ENCODE measurements at regions not wholly inside any gene's neighbourhood (a gene's known extent, or its start where the extent isn't known, plus 50 kb on each side); places are given as distances from the start of the nearest gene placed in this dataset.

- TF ChIP-seq ATOH8 (CRISPR knock-in tag; IDR thresholded peaks at IDR 0.05; ENCODE audit: low read depth) (no peak), RCOR1 (IDR thresholded peaks at IDR 0.05; ENCODE audit: low read depth, low read length) (no peak), NPAS2 (CRISPR knock-in tag; IDR thresholded peaks at IDR 0.05; ENCODE audit: borderline replicate concordance) (no peak), JUNB (IDR thresholded peaks at IDR 0.05) (no peak)
These were observed 70.4 kb upstream of the MLN start (continued) for GRCh38 chr6:33874136-33874760.

- Histone ChIP-seq H3K27ac (no peak overlapping the region), H3K9me3 (no peaks in the 10 kb centered on the region), H3K4me2 (no peak overlapping the region), H3K4me3 (no peak overlapping the region), H3K4me1 (no peaks in the 10 kb centered on the region)
- no peak for TF ChIP-seq POLR2A (IDR thresholded peaks at IDR 0.05; ENCODE audit: low read length)
- TF ChIP-seq ESRRA (IDR thresholded peaks at IDR 0.05; ENCODE audit: borderline replicate concordance, low read length): no peak
- no peak for TF ChIP-seq CBX2 (IDR thresholded peaks at IDR 0.05; ENCODE audit: borderline replicate concordance, low read depth)
- TF ChIP-seq JUNB (IDR thresholded peaks at IDR 0.05): no peak
- no peak for TF ChIP-seq FOXS1 (CRISPR knock-in tag; IDR thresholded peaks at IDR 0.05)
- no peak for TF ChIP-seq SMC3 (IDR thresholded peaks at IDR 0.05)
- no peak for TF ChIP-seq EHF (CRISPR knock-in tag; IDR thresholded peaks at IDR 0.05)
- no peak for TF ChIP-seq TP53 (CRISPR knock-in tag; IDR thresholded peaks at IDR 0.05)
- no peak for TF ChIP-seq E2F6 (IDR thresholded peaks at IDR 0.05; ENCODE audit: borderline replicate concordance, low read depth)
- no peak for TF ChIP-seq MAZ (IDR thresholded peaks at IDR 0.05; ENCODE audit: borderline replicate concordance, low read depth, low read length)
- CTCF ChIA-PET: interaction anchor here (1.0 kb wide), 1 partner anchor 183 kb away, joined by 3 read pairs; no protein-coding TSS in a partner anchor
- no peak for FAIRE-seq
- DNase-seq (ENCODE audit: low read depth in 1 of 2, low spot score in 1 of 2): no peak
- POLR2A ChIA-PET: no interaction called here
- 73% methylated on average over 5 of the region's 7 CpGs for WGBS (ENCODE audit: missing lambda C conversion rate)
- no peak for ATAC-seq
These were observed 69.0 kb upstream of the MLN start for GRCh38 chr6:33872761-33873160.

DNA sequence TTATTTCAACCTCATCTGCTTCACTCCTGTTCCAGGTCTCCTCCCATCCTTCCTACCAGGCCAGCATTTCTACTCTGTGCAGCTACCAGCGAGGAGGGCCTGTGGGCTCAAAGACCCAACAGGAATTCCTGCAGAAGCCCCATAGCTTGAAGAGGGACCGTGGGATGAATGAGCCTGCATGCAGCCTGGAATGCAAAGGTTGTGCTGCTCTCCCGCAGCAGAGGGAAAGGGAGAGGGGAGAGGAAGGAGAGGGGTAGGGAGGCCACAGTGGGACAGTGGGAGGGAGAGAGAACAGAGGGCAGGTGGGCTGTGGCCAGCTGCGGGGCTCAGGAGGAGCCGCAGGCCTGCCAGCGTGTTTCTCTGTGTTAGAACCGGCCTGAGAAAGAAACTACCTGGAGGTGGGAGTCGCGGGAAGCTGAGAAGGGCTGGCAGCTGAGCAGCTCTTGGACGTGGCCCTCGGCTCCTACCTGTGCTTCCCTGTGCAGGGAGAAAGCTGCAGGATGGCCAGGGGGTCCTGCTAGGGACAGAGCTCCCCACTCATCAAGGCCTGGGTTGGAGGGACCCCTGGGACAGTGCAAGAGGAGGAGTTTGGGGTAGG, 66.1 kb upstream of the MLN start:
- Histone ChIP-seq H3K9me3 (no peaks in the 10 kb centered on the region), H3K4me1 (no peaks in the 10 kb centered on the region), H3K4me2 (no peak overlapping the region), H3K4me3 (no peak overlapping the region), H3K27ac (no peak overlapping the region)
- WGBS (ENCODE audit: missing lambda C conversion rate): 67% methylated on average over 11 of the region's 11 CpGs
- POLR2A ChIA-PET: no interaction called here
- ATAC-seq: no peak
- FAIRE-seq: no peak
- CTCF ChIA-PET: interaction anchor here (1.1 to 1.3 kb wide), 3 partner anchors 9 to 99 kb away, joined by 3 read pairs; no protein-coding TSS in a partner anchor
- no peak for DNase-seq (ENCODE audit: low read depth in 1 of 2, low spot score in 1 of 2)
- TF ChIP-seq ZSCAN20 (CRISPR knock-in tag; IDR thresholded peaks at IDR 0.05) (no peak), RAD21 (conservative IDR thresholded peaks at IDR 0.05 in 1 of 2, IDR thresholded peaks at IDR 0.05 in 1 of 2) (no peak), MYC (IDR thresholded peaks at IDR 0.05; ENCODE audit: borderline replicate concordance, low read length) (no peak), RCOR1 (IDR thresholded peaks at IDR 0.05; ENCODE audit: low read depth, low read length) (no peak), HOXA7 (CRISPR knock-in tag; IDR thresholded peaks at IDR 0.05) (no peak)

DNA sequence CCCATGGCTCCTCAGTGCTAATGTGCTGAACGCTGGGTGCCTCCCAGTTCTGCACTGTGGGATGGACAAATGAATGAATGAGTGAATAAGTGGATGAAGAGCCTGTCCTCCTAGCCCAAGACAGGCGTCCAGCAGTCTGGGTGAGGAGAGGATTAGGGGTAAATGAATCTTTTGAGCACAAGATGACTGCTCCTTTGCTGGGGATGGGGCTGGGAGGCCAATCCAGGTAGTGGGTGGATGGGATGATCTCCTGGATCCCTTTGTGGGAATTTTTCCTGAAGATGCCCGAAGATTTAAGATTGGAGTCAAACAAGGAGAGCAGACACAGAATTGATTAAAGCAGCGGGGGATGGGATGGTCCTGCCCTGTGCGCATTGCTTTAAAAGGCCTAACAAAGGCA, 65.3 kb upstream of the MLN start:
- ATAC-seq: no peak
- 54% methylated on average over 5 of the region's 5 CpGs for WGBS (ENCODE audit: missing lambda C conversion rate)
- ChIA-PET CTCF (interaction anchor here (1.1 to 1.5 kb wide), 4 partner anchors 8 to 98 kb away, joined by 3 read pairs; no protein-coding TSS in a partner anchor), POLR2A (no interaction called here)
- no peaks in the 10 kb centered on the region for H3K4me1 ChIP-seq
- no peak for FAIRE-seq
- no peak overlapping the region for H3K27ac ChIP-seq
- no peaks in the 10 kb centered on the region for H3K9me3 ChIP-seq
- H3K4me2 ChIP-seq: no peak overlapping the region
- H3K4me3 ChIP-seq: no peak overlapping the region
- no peak for DNase-seq (ENCODE audit: low read depth in 1 of 2, low spot score in 1 of 2)
- TF ChIP-seq, protein P1, sequence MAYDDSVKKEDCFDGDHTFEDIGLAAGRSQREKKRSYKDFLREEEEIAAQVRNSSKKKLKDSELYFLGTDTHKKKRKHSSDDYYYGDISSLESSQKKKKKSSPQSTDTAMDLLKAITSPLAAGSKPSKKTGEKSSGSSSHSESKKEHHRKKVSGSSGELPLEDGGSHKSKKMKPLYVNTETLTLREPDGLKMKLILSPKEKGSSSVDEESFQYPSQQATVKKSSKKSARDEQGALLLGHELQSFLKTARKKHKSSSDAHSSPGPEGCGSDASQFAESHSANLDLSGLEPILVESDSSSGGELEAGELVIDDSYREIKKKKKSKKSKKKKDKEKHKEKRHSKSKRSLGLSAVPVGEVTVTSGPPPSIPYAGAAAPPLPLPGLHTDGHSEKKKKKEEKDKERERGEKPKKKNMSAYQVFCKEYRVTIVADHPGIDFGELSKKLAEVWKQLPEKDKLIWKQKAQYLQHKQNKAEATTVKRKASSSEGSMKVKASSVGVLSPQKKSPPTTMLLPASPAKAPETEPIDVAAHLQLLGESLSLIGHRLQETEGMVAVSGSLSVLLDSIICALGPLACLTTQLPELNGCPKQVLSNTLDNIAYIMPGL (CRISPR knock-in tag; IDR thresholded peaks at IDR 0.05; ENCODE audit: borderline replicate concordance): no peak
- no peak for TF ChIP-seq JUNB (IDR thresholded peaks at IDR 0.05)
- TF ChIP-seq NR3C1 (IDR thresholded peaks at IDR 0.05): no peak
- TF ChIP-seq EHMT2 (IDR thresholded peaks at IDR 0.05; ENCODE audit: low read depth): no peak
- TF ChIP-seq SREBF2 (IDR thresholded peaks at IDR 0.05): no peak
- no peak for TF ChIP-seq ZSCAN20 (CRISPR knock-in tag; IDR thresholded peaks at IDR 0.05)
- TF ChIP-seq CBX8 (IDR thresholded peaks at IDR 0.05): no peak
- no peak for TF ChIP-seq HEYL (CRISPR knock-in tag; IDR thresholded peaks at IDR 0.05)
- no peak for TF ChIP-seq MAZ (IDR thresholded peaks at IDR 0.05; ENCODE audit: borderline replicate concordance, low read depth, low read length)
- TF ChIP-seq BCL3 (IDR thresholded peaks at IDR 0.05): no peak
- no peak for TF ChIP-seq NPAS2 (CRISPR knock-in tag; IDR thresholded peaks at IDR 0.05; ENCODE audit: borderline replicate concordance)
- TF ChIP-seq HOXB5 (CRISPR knock-in tag; IDR thresholded peaks at IDR 0.05): no peak
- TF ChIP-seq TP53 (CRISPR knock-in tag; IDR thresholded peaks at IDR 0.05): no peak
- no peak for TF ChIP-seq RARB (CRISPR knock-in tag; IDR thresholded peaks at IDR 0.05)
- TF ChIP-seq POLR2AphosphoS2 (conservative IDR thresholded peaks at IDR 0.05; ENCODE audit: low read length): no peak
- no peak for TF ChIP-seq HOXB13 (CRISPR knock-in tag; IDR thresholded peaks at IDR 0.05; ENCODE audit: low read depth)
- TF ChIP-seq GATA3 (IDR thresholded peaks at IDR 0.05; ENCODE audit: borderline replicate concordance): no peak

All from A549 (cell line).